Prostate gland (tissue), 2 donors: ENCODE measurements at regions not wholly inside any gene's neighbourhood (a gene's known extent, or its start where the extent isn't known, plus 50 kb on each side); places are given as distances from the start of the nearest gene placed in this dataset.

ENCODE experiments used
- DNase-seq: peaks from one replicate; pipeline ENCODE4 v3.0.0-alpha.2; 2019; ENCODE audit warnings: low spot score
- H3K27ac ChIP-seq, 2 donors: fragments of 200-600 bp; sonication (generic); 2 replicates each; pipeline ENCODE4 v1.5.1; 2017 to 2019
- H3K27me3 ChIP-seq: fragments of 200-600 bp; sonication (generic); replicated peaks from 2 replicates; pipeline ENCODE4 v1.5.1; 2019; ENCODE audit not compliant: insufficient read depth
- H3K36me3 ChIP-seq, 2 donors: fragments of 200-600 bp; sonication (generic); 1 replicate in 1 of 2; 2 replicates in 1 of 2; pipeline versions ENCODE4 v1.5.1 to v1.8.1; 2017 to 2019
- H3K4me1 ChIP-seq: fragments of 200-600 bp; sonication (generic); replicated peaks from 2 replicates; pipeline ENCODE4 v1.5.1; 2019
- H3K4me3 ChIP-seq, 2 donors: fragments of 200-600 bp; sonication (generic); 2 replicates each; pipeline ENCODE4 v1.5.1; 2017 to 2019
- H3K9me3 ChIP-seq: fragments of 200-600 bp; sonication (generic); 2 replicates; pipeline ENCODE4 v1.5.1; 2017
- CTCF ChIP-seq, 4 experiments: fragments of 200-600 bp in 2 of 4; fragments of 450-650 bp in 2 of 4; sonication (generic) in 2 of 4; IDR thresholded peaks; 1 replicate in 3 of 4; 2 replicates in 1 of 4; pipeline ENCODE4 v1.5.1; 2016 to 2019; ENCODE audit warnings: antibody characterized with exemption in 4 of 4, mild to moderate bottlenecking in 2 of 4, moderate library complexity in 2 of 4
- POLR2A ChIP-seq: fragments of 450-650 bp; IDR thresholded peaks from one replicate; pipeline ENCODE4 v1.6.1; 2016; ENCODE audit warnings: antibody characterized with exemption, mild to moderate bottlenecking
- POLR2AphosphoS5 ChIP-seq: sonication (generic); formaldehyde crosslinking; IDR thresholded peaks from one replicate; pipeline ENCODE4 v1.6.1; 2017; ENCODE audit warnings: antibody characterized with exemption
- WGBS: methylation state at CpG from one replicate; pipeline ENCODE4 v1.1.5; 2018; 5-methylcytosine and 5-hydroxymethylcytosine counted together
- intact Hi-C: fragments of 100-400 bp; cut with DNase I; formaldehyde crosslinking; loops from one replicate; pipeline ENCODE4 v1.14.2; 2022

GRCh38 chr10:78457804-78458482 is 424.3 kb downstream of the RPS24 start:
- Histone ChIP-seq H3K4me3 (no peak overlapping the region), H3K27ac (no peak overlapping the region), H3K9me3 (no peaks in the 10 kb centered on the region), H3K4me1 (no peaks in the 10 kb centered on the region), H3K27me3 (no peaks in the 10 kb centered on the region), H3K36me3 (no peaks in the 10 kb centered on the region)
- intact Hi-C loops = no loop called here
- no peak for DNase-seq
- no peak for TF ChIP-seq POLR2A
- TF ChIP-seq POLR2AphosphoS5 = no peak
- no peak for TF ChIP-seq CTCF (IDR thresholded peaks at IDR 0.05)
- WGBS = 75% methylated on average over 8 of the region's 8 CpGs

- intact Hi-C loops = no loop called here
- WGBS = 92% methylated on average over 3 of the region's 3 CpGs
- TF ChIP-seq CTCF (IDR thresholded peaks at IDR 0.05) (no peak), POLR2AphosphoS5 (peak; percentile 44), POLR2A (no peak)
- Histone ChIP-seq H3K36me3 (no peaks in the 10 kb centered on the region), H3K9me3 (no peaks in the 10 kb centered on the region), H3K4me3 (no peak overlapping the region), H3K4me1 (no peaks in the 10 kb centered on the region), H3K27me3 (no peaks in the 10 kb centered on the region), H3K27ac (no peak overlapping the region)
- DNase-seq = no peak
Observed at GRCh38 chr10:78458983-78459638, 425.4 kb downstream of the RPS24 start.

GRCh38 chr10:78459639-78460037 is 426.0 kb downstream of the RPS24 start:
- TF ChIP-seq CTCF (IDR thresholded peaks at IDR 0.05) (no peak), POLR2A (no peak), POLR2AphosphoS5 (no peak)
- no peaks in the 10 kb centered on the region for H3K4me1 ChIP-seq
- no peak for DNase-seq
- H3K27ac ChIP-seq = no peak overlapping the region
- 90% methylated on average over 3 of the region's 3 CpGs for WGBS
- no peaks in the 10 kb centered on the region for H3K27me3 ChIP-seq
- no peak overlapping the region for H3K4me3 ChIP-seq
- H3K36me3 ChIP-seq = no peaks in the 10 kb centered on the region
- no peaks in the 10 kb centered on the region for H3K9me3 ChIP-seq
- intact Hi-C loops = no loop called here

- Histone ChIP-seq H3K27me3 (no peaks in the 10 kb centered on the region), H3K9me3 (no peaks in the 10 kb centered on the region), H3K4me3 (no peak overlapping the region), H3K4me1 (no peaks in the 10 kb centered on the region), H3K36me3 (no peaks in the 10 kb centered on the region), H3K27ac (no peak overlapping the region)
- TF ChIP-seq POLR2A (no peak), CTCF (IDR thresholded peaks at IDR 0.05) (no peak), POLR2AphosphoS5 (no peak)
- no peak for DNase-seq
- intact Hi-C loops = no loop called here
Observed at GRCh38 chr10:78460204-78460603, 426.5 kb downstream of the RPS24 start.

GRCh38 chr10:78461333-78461732 is 427.7 kb downstream of the RPS24 start:
- DNase-seq = no peak
- intact Hi-C loops = no loop called here

More at GRCh38 chr10:78461333-78461732, 427.7 kb downstream of the RPS24 start:
- Histone ChIP-seq H3K4me3 (no peak overlapping the region), H3K4me1 (no peaks in the 10 kb centered on the region), H3K27ac (no peak overlapping the region), H3K36me3 (no peaks in the 10 kb centered on the region), H3K9me3 (no peaks in the 10 kb centered on the region), H3K27me3 (no peaks in the 10 kb centered on the region)
- TF ChIP-seq POLR2AphosphoS5 (no peak), POLR2A (no peak), CTCF (IDR thresholded peaks at IDR 0.05) (no peak)
- WGBS = 97% methylated on average over 4 of the region's 4 CpGs
